Breast epithelium (tissue), 3 donors: ENCODE measurements at regions not wholly inside any gene's neighbourhood (a gene's known extent, or its start where the extent isn't known, plus 50 kb on each side); places are given as distances from the start of the nearest gene placed in this dataset.

ENCODE experiments used
- POLR2A ChIP-seq: fragments of 450-650 bp; IDR thresholded peaks from one replicate; pipeline ENCODE4 v1.6.1; 2016; ENCODE audit warnings: antibody characterized with exemption, mild to moderate bottlenecking, moderate library complexity
- POLR2AphosphoS5 ChIP-seq, 3 donors: sonication (generic); formaldehyde crosslinking; IDR thresholded peaks; one replicate each; pipeline ENCODE4 v1.6.1; 2017; ENCODE audit warnings: antibody characterized with exemption in 3 of 3
- TF ChIP-seq, protein P1 (sequence below), 3 donors: fragments of 450-650 bp; IDR thresholded peaks; one replicate each; pipeline ENCODE4 v1.5.1; 2016 to 2017; ENCODE audit warnings: antibody characterized with exemption in 3 of 3, mild to moderate bottlenecking in 3 of 3, moderate library complexity in 3 of 3

GRCh38 chr13:83691966-83692365 is 190.3 kb downstream of the SLITRK1 start:
- TF ChIP-seq POLR2AphosphoS5 (IDR thresholded peaks at IDR 0.05) (no peak), POLR2A (no peak)
- TF ChIP-seq, protein P1, sequence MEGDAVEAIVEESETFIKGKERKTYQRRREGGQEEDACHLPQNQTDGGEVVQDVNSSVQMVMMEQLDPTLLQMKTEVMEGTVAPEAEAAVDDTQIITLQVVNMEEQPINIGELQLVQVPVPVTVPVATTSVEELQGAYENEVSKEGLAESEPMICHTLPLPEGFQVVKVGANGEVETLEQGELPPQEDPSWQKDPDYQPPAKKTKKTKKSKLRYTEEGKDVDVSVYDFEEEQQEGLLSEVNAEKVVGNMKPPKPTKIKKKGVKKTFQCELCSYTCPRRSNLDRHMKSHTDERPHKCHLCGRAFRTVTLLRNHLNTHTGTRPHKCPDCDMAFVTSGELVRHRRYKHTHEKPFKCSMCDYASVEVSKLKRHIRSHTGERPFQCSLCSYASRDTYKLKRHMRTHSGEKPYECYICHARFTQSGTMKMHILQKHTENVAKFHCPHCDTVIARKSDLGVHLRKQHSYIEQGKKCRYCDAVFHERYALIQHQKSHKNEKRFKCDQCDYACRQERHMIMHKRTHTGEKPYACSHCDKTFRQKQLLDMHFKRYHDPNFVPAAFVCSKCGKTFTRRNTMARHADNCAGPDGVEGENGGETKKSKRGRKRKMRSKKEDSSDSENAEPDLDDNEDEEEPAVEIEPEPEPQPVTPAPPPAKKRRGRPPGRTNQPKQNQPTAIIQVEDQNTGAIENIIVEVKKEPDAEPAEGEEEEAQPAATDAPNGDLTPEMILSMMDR (IDR thresholded peaks at IDR 0.05): no peak
